Astrocyte (in vitro differentiated cells and primary cell): ENCODE measurements at regions not wholly inside any gene's neighbourhood (a gene's known extent, or its start where the extent isn't known, plus 50 kb on each side); places are given as distances from the start of the nearest gene placed in this dataset.

ENCODE experiments used
- DNase-seq: peaks from one replicate; pipeline ENCODE4 v3.0.0-alpha.2; 2010; ENCODE audit warnings: low read depth
- FAIRE-seq: peaks from 2 replicates; lab custom pipeline; 2011; peaks lifted over from hg19 to GRCh38; lab: Jason Lieb, UNC
- H2AFZ ChIP-seq: 2 replicates; pipeline ENCODE4 v1.6.0; 2012; ENCODE audit warnings: low read depth, low read length, inconsistent platforms
- H3K27ac ChIP-seq: 2 replicates; pipeline ENCODE4 v1.5.1; 2011; ENCODE audit warnings: low read depth, low read length, inconsistent platforms
- H3K27me3 ChIP-seq: 2 replicates; pipeline ENCODE4 v1.6.0; 2011; ENCODE audit warnings: low read length, inconsistent platforms; ENCODE audit not compliant: insufficient read depth
- H3K36me3 ChIP-seq: 2 replicates; pipeline ENCODE4 v1.5.1; 2011; ENCODE audit warnings: low read length, inconsistent platforms; ENCODE audit not compliant: insufficient read depth
- H3K4me1 ChIP-seq: 2 replicates; pipeline ENCODE4 v1.5.1; 2011; ENCODE audit warnings: low read length, inconsistent platforms; ENCODE audit not compliant: insufficient read depth
- H3K4me2 ChIP-seq: 2 replicates; pipeline ENCODE4 v1.6.0; 2012; ENCODE audit warnings: low read length, inconsistent platforms
- H3K4me3 ChIP-seq: 2 replicates; pipeline ENCODE4 v1.5.1; 2011; ENCODE audit warnings: low read depth, mild to moderate bottlenecking, low read length, inconsistent platforms; ENCODE audit not compliant: insufficient read depth
- H3K79me2 ChIP-seq: 2 replicates; pipeline ENCODE4 v1.6.0; 2012; ENCODE audit warnings: mild to moderate bottlenecking, low read length, inconsistent platforms; ENCODE audit not compliant: insufficient read depth
- H3K9ac ChIP-seq: 2 replicates; pipeline ENCODE4 v1.6.0; 2012; ENCODE audit warnings: mild to moderate bottlenecking, low read length, inconsistent platforms
- H3K9me3 ChIP-seq: 2 replicates; pipeline ENCODE4 v1.5.1; 2012; ENCODE audit warnings: low read depth, mild to moderate bottlenecking, low read length, inconsistent platforms; ENCODE audit not compliant: insufficient read depth
- H4K20me1 ChIP-seq: 2 replicates; pipeline ENCODE4 v1.6.0; 2012; ENCODE audit warnings: low read length, inconsistent platforms; ENCODE audit not compliant: insufficient read depth
- H3K27ac Mint-ChIP-seq: one replicate; pipeline ENCODE4 v1.8.0; 2021; ENCODE audit warnings: mild to moderate bottlenecking, mixed read lengths; ENCODE audit not compliant: unreplicated experiment
- H3K27me3 Mint-ChIP-seq: one replicate; pipeline ENCODE4 v1.8.0; 2021; ENCODE audit warnings: low read depth, mixed read lengths; ENCODE audit not compliant: unreplicated experiment
- H3K36me3 Mint-ChIP-seq: one replicate; pipeline ENCODE4 v1.8.0; 2021; ENCODE audit warnings: low read depth, mixed read lengths; ENCODE audit not compliant: unreplicated experiment
- H3K4me1 Mint-ChIP-seq: one replicate; pipeline ENCODE4 v1.8.0; 2021; ENCODE audit warnings: low read depth, mixed read lengths; ENCODE audit not compliant: unreplicated experiment
- H3K4me3 Mint-ChIP-seq: one replicate; pipeline ENCODE4 v1.8.0; 2021; ENCODE audit warnings: mild to moderate bottlenecking, moderate library complexity, mixed read lengths; ENCODE audit not compliant: unreplicated experiment
- H3K9me3 Mint-ChIP-seq: one replicate; pipeline ENCODE4 v1.8.0; 2021; ENCODE audit warnings: mild to moderate bottlenecking, mixed read lengths; ENCODE audit not compliant: unreplicated experiment
- EZH2 ChIP-seq: IDR thresholded peaks from 2 replicates; pipeline ENCODE4 v1.6.1; 2012; ENCODE audit warnings: mild to moderate bottlenecking, low read length, inconsistent platforms; ENCODE audit not compliant: insufficient read depth
- TF ChIP-seq, protein P1 (sequence below): IDR thresholded peaks from 2 replicates; pipeline ENCODE4 v1.5.1; 2011; ENCODE audit warnings: low read depth, mild to moderate bottlenecking, inconsistent platforms, low read length, moderate library complexity; ENCODE audit not compliant: insufficient read depth

DNA sequence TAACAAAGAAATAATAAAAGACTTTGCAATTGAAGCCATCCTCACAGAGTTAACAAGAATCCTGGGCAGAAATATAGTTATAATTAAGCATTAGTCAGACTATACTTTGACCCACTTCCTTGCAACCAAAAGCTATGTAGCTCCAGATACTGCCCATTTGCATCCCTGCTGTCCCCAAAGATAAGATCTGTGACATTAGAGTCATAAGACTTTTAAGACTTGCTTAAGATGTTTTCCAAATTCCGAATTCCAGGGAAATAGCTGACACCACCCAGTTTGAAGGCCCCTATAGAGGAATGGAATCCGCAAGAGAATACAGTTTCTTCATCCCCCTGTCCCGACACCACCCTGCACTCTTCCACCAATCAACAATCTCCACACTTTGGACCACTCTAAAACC, 69.5 kb upstream of the TLK1 start:
- peaks cover 13% of the 10 kb centered on the region for H3K4me1 Mint-ChIP-seq
- Histone ChIP-seq H2AFZ (no peak overlapping the region), H3K4me3 (no peak overlapping the region), H3K4me2 (no peak overlapping the region), H3K9me3 (no peaks in the 10 kb centered on the region), H3K36me3 (no peaks in the 10 kb centered on the region), H3K79me2 (no peaks in the 10 kb centered on the region), H3K9ac (no peak overlapping the region), H4K20me1 (no peaks in the 10 kb centered on the region), H3K27me3 (no peaks in the 10 kb centered on the region), H3K4me1 (peaks cover 4% of the 10 kb centered on the region), H3K27ac (no peak overlapping the region)
- H3K27me3 Mint-ChIP-seq = no peaks in the 10 kb centered on the region
- peak overlapping the region; percentile 48 for H3K27ac Mint-ChIP-seq
- FAIRE-seq (no peak), DNase-seq (no peak)
- no peaks in the 10 kb centered on the region for H3K9me3 Mint-ChIP-seq
- H3K36me3 Mint-ChIP-seq = no peaks in the 10 kb centered on the region
- H3K4me3 Mint-ChIP-seq = no peak overlapping the region
- no peak for TF ChIP-seq EZH2
- TF ChIP-seq, protein P1, sequence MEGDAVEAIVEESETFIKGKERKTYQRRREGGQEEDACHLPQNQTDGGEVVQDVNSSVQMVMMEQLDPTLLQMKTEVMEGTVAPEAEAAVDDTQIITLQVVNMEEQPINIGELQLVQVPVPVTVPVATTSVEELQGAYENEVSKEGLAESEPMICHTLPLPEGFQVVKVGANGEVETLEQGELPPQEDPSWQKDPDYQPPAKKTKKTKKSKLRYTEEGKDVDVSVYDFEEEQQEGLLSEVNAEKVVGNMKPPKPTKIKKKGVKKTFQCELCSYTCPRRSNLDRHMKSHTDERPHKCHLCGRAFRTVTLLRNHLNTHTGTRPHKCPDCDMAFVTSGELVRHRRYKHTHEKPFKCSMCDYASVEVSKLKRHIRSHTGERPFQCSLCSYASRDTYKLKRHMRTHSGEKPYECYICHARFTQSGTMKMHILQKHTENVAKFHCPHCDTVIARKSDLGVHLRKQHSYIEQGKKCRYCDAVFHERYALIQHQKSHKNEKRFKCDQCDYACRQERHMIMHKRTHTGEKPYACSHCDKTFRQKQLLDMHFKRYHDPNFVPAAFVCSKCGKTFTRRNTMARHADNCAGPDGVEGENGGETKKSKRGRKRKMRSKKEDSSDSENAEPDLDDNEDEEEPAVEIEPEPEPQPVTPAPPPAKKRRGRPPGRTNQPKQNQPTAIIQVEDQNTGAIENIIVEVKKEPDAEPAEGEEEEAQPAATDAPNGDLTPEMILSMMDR = no peak

DNA sequence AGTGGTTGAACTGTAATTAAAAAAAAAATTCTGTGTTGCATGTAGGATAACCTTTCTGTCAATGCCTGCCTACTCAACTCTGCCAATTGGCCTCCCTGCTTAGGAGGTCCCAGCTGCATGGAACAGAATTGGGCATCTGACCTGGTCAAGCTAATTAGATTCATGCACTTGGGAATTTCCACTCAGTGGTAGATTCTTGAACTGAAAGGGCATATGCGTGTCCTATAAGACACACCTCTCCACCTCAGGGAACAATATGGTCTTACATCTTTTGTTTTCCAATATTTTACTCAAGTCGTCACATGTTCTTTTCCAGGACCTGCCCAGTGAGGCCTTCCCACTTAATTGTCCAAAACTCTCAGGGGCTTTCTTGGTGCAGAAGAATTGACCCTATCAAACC, 68.1 kb upstream of the TLK1 start:
- Histone ChIP-seq H3K79me2 (no peaks in the 10 kb centered on the region), H3K9me3 (no peaks in the 10 kb centered on the region), H3K4me2 (no peak overlapping the region), H2AFZ (no peak overlapping the region), H3K4me3 (no peak overlapping the region), H4K20me1 (no peaks in the 10 kb centered on the region), H3K9ac (no peak overlapping the region), H3K27ac (no peak overlapping the region), H3K36me3 (no peaks in the 10 kb centered on the region), H3K4me1 (peaks cover 10% of the 10 kb centered on the region), H3K27me3 (no peaks in the 10 kb centered on the region)
- DNase-seq (no peak), FAIRE-seq (no peak)
- no peaks in the 10 kb centered on the region for H3K36me3 Mint-ChIP-seq
- TF ChIP-seq EZH2 = no peak
- TF ChIP-seq, protein P1 = no peak
- H3K9me3 Mint-ChIP-seq = no peaks in the 10 kb centered on the region
- no peaks in the 10 kb centered on the region for H3K27me3 Mint-ChIP-seq
- no peak overlapping the region for H3K27ac Mint-ChIP-seq
- H3K4me1 Mint-ChIP-seq = peaks cover 18% of the 10 kb centered on the region
- no peak overlapping the region for H3K4me3 Mint-ChIP-seq

DNA sequence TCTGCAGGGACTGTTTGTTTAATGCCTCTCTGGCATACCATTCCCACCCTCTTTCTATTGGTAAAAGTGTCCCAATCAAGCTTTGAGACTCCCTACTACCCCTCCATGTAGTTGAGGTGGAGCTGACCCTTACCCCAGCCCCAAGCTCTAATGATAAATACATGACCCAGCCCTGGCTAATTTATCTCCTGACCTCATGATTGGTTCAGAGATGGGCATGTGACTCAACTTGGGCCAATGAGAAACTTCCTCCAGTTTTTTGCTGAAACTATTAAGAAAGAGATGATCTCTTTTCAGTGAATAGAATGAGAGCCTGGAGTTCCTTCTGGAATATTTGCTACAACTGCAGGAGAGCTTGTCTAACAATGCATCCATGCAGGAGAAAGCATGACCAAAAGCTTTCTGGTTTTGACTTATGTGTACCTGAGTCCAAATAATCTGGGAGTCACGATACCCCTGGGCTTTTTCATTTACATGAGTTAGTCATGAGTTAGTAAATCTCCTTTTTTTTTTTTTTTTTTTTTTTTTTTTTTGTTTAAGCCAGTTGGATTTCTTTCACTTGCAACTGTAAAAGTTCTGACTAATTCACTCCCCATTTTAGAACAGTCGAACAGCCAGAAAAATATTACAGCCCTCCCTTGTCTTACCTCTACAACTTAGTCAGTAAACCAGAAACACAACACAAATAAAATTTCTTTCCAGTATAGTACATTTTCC, 66.5 kb upstream of the TLK1 start:
- no peak overlapping the region for H3K27ac Mint-ChIP-seq
- Histone ChIP-seq H4K20me1 (no peaks in the 10 kb centered on the region), H3K27me3 (no peaks in the 10 kb centered on the region), H3K4me1 (peaks cover 10% of the 10 kb centered on the region), H3K4me2 (no peak overlapping the region), H3K36me3 (no peaks in the 10 kb centered on the region), H3K9me3 (no peaks in the 10 kb centered on the region), H3K27ac (no peak overlapping the region), H2AFZ (no peak overlapping the region), H3K9ac (no peak overlapping the region), H3K4me3 (no peak overlapping the region), H3K79me2 (no peaks in the 10 kb centered on the region)
- no peaks in the 10 kb centered on the region for H3K9me3 Mint-ChIP-seq
- H3K4me1 Mint-ChIP-seq = peaks cover 18% of the 10 kb centered on the region
- H3K36me3 Mint-ChIP-seq = no peaks in the 10 kb centered on the region
- DNase-seq (peak; percentile 23), FAIRE-seq (no peak)
- TF ChIP-seq, protein P1 = no peak
- TF ChIP-seq EZH2 = no peak
- H3K27me3 Mint-ChIP-seq = no peaks in the 10 kb centered on the region
- no peak overlapping the region for H3K4me3 Mint-ChIP-seq
